ENCODE measurements at regions not wholly inside any gene's neighbourhood (a gene's known extent, or its start where the extent isn't known, plus 50 kb on each side); places are given as distances from the start of the nearest gene placed in this dataset.

DNA sequence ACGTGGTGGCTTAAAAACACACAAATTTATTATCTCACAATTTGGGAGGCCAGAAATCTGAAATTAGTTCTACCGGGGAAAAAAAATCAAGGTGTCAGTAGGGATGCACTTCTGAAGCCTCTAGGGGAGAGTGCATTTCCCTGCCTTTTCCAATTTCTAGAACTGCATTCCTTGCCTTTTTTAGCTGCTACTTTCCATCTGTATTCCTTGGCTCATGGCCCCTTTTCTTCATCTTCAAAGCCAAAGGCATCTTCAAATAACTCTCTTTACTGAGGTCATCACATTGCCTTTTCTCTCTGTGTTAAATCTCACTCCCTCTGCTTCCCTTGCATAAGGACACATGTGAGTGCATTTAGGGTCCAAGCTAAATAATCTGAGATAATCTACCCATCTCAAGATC lies 69.5 kb upstream of the NEO1 start:
- H3K27ac ChIP-seq = no peak overlapping the region
- intact Hi-C loops (cut with DNase I) = no loop called here
- H3K27me3 ChIP-seq (ENCODE audit: low read depth) = no peaks in the 10 kb centered on the region
- H3K4me3 ChIP-seq = no peak overlapping the region
- TF ChIP-seq, protein P1, sequence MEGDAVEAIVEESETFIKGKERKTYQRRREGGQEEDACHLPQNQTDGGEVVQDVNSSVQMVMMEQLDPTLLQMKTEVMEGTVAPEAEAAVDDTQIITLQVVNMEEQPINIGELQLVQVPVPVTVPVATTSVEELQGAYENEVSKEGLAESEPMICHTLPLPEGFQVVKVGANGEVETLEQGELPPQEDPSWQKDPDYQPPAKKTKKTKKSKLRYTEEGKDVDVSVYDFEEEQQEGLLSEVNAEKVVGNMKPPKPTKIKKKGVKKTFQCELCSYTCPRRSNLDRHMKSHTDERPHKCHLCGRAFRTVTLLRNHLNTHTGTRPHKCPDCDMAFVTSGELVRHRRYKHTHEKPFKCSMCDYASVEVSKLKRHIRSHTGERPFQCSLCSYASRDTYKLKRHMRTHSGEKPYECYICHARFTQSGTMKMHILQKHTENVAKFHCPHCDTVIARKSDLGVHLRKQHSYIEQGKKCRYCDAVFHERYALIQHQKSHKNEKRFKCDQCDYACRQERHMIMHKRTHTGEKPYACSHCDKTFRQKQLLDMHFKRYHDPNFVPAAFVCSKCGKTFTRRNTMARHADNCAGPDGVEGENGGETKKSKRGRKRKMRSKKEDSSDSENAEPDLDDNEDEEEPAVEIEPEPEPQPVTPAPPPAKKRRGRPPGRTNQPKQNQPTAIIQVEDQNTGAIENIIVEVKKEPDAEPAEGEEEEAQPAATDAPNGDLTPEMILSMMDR (IDR thresholded peaks at IDR 0.05) = no peak
- DNase-seq (no peak), ATAC-seq (no peak)
- H3K9me3 ChIP-seq = no peaks in the 10 kb centered on the region
- H3K36me3 ChIP-seq = no peaks in the 10 kb centered on the region
- no peaks in the 10 kb centered on the region for H3K4me1 ChIP-seq

DNA sequence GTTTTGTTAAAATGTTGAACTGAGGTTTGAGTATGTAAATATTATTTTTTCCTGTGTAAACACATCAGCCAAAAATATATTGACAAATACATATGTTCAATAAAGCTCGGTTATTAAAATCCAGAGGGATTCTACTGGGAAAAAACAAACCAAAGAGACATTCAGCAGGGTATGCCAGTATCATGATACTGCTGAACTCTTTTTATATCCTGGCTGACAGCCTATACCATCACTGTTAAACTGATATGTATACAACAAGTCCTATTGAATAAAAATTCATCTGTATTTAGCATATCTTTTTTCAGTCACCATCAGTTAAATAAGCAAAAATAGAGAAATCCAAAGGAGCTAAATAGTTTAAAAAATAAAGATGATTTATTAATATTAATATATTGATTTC lies 71.6 kb upstream of the NEO1 start:
- Histone ChIP-seq H3K27ac (no peak overlapping the region), H3K36me3 (no peaks in the 10 kb centered on the region), H3K9me3 (no peaks in the 10 kb centered on the region), H3K4me1 (no peaks in the 10 kb centered on the region), H3K27me3 (ENCODE audit: low read depth) (no peaks in the 10 kb centered on the region), H3K4me3 (no peak overlapping the region)
- DNase-seq = no peak
- no peak for ATAC-seq
- intact Hi-C loops (cut with DNase I) = no loop called here
- TF ChIP-seq, protein P1 (IDR thresholded peaks at IDR 0.05) = no peak

DNA sequence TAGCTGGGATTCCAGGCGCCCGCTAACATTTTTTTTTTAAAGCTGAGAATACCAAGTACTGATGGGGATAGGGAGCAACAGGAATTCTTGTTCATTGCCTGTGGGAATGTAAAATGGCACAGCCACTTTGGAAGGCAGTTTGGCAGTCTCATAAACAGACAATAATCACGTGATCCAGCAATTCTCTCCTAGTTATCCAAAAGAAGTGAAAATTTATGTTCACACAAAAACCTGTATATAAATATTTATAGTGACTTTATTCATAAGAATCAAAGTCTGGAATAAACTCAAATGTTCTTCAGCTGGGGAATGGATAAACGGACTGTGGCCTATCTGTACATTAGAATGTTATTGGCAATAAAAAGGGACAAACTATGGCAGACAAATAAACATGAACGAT lies 72.5 kb upstream of the NEO1 start:
- TF ChIP-seq, protein P1 (IDR thresholded peaks at IDR 0.05) = no peak
- Histone ChIP-seq H3K36me3 (no peaks in the 10 kb centered on the region), H3K9me3 (no peaks in the 10 kb centered on the region), H3K4me1 (no peaks in the 10 kb centered on the region), H3K4me3 (no peak overlapping the region), H3K27me3 (ENCODE audit: low read depth) (no peaks in the 10 kb centered on the region), H3K27ac (no peak overlapping the region)
- ATAC-seq (no peak), DNase-seq (no peak)
- intact Hi-C loops (cut with DNase I) = no loop called here

DNA sequence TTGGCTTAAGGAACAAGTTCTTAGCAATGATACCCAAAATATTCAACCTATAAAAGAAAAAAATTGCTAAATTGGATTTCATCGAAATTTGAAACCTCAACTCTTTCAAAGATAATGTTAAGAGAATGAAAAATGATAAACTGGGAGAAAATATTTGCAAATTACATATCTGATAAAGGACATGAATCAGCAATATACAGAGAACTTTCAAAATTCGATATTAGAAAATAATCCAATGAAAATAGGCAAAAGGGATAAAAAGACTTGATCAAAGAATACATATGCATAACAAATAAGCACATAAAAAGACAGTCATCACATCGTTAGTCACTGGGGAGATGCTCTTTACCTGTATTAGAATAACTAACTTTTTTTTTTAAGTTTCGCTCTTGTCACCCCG lies 73.0 kb upstream of the NEO1 start:
- no peak for ATAC-seq
- no peaks in the 10 kb centered on the region for H3K4me1 ChIP-seq
- TF ChIP-seq, protein P1 (IDR thresholded peaks at IDR 0.05) = no peak
- intact Hi-C loops (cut with DNase I) = no loop called here
- DNase-seq = no peak
- no peaks in the 10 kb centered on the region for H3K27me3 ChIP-seq (ENCODE audit: low read depth)
- no peak overlapping the region for H3K27ac ChIP-seq
- H3K4me3 ChIP-seq = no peak overlapping the region
- H3K9me3 ChIP-seq = no peaks in the 10 kb centered on the region
- no peaks in the 10 kb centered on the region for H3K36me3 ChIP-seq

DNA sequence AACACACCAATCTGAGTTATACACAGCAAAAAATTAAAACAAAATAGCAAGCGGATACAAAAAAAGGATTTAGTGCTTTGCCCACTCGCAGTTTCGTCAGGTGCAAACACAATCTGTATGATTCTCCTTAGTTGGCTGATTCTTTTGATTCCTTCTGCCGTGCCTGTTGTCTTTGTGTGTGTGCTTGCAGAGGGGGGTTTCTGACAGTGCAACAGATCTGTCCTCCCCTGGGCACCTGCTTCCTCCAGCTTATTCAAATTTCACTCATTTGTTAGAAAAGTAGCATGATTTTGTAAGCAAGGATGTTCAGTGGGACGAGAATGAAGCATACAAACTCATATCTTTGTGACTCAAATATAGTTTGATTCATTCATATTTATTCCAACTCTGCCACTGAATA lies 74.0 kb upstream of the NEO1 start:
- H3K36me3 ChIP-seq = no peaks in the 10 kb centered on the region
- intact Hi-C loops (cut with DNase I) = no loop called here
- no peak overlapping the region for H3K4me3 ChIP-seq
- no peaks in the 10 kb centered on the region for H3K9me3 ChIP-seq
- H3K4me1 ChIP-seq = no peaks in the 10 kb centered on the region
- ATAC-seq = no peak
- TF ChIP-seq, protein P1 (IDR thresholded peaks at IDR 0.05) = no peak
- DNase-seq = no peak
- H3K27me3 ChIP-seq (ENCODE audit: low read depth) = no peaks in the 10 kb centered on the region
- H3K27ac ChIP-seq = no peak overlapping the region

DNA sequence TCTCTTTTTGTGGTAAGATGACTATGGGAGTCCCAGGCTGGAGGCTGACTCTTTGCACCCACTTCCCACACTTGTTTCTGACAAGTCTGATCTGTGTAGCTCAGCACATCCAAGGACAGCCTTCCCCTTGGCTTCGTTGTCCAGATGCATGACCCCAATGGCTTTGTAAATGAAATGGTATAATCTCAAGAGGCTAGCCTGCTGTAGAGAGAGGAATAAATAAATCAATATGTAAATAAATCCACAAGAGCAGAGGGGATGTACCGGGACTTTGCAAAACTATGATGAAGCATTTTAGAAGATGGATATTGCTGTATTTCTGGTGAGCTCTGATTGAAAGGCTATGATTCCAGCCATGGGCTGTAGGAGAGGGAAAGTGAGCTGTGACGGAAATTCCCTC lies 79.9 kb upstream of the NEO1 start:
- DNase-seq (no peak), ATAC-seq (no peak)
- no peak overlapping the region for H3K27ac ChIP-seq
- peaks cover 4% of the 10 kb centered on the region for H3K4me1 ChIP-seq
- H3K27me3 ChIP-seq (ENCODE audit: low read depth) = no peaks in the 10 kb centered on the region
- intact Hi-C loops (cut with DNase I) = no loop called here
- no peaks in the 10 kb centered on the region for H3K36me3 ChIP-seq
- no peaks in the 10 kb centered on the region for H3K9me3 ChIP-seq
- no peak overlapping the region for H3K4me3 ChIP-seq
- TF ChIP-seq, protein P1 (IDR thresholded peaks at IDR 0.05) = no peak
